Ishikawa (cell line): ENCODE measurements at regions not wholly inside any gene's neighbourhood (a gene's known extent, or its start where the extent isn't known, plus 50 kb on each side); places are given as distances from the start of the nearest gene placed in this dataset.

ENCODE experiments used
- CEBPB ChIP-seq: IDR thresholded peaks from 2 replicates; pipeline ENCODE4 v1.6.1; 2012
- CREB1 ChIP-seq: IDR thresholded peaks from 2 replicates; pipeline ENCODE4 v1.6.1; 2012; ENCODE audit warnings: low read depth
- EGR1 ChIP-seq: IDR thresholded peaks from 2 replicates; pipeline ENCODE4 v1.6.1; 2012
- EP300 ChIP-seq: IDR thresholded peaks from 2 replicates; pipeline ENCODE4 v1.6.1; 2012; ENCODE audit warnings: borderline replicate concordance
- FOXM1 ChIP-seq: IDR thresholded peaks from 2 replicates; pipeline ENCODE4 v1.6.1; 2012; ENCODE audit warnings: low read depth, borderline replicate concordance
- NFIC ChIP-seq: IDR thresholded peaks from 2 replicates; pipeline ENCODE4 v1.6.1; 2012
- RAD21 ChIP-seq: IDR thresholded peaks from 2 replicates; pipeline ENCODE4 v1.6.1; 2012; ENCODE audit warnings: low read depth
- TAF1 ChIP-seq: IDR thresholded peaks from 2 replicates; pipeline ENCODE4 v1.6.1; 2012; ENCODE audit warnings: low read depth, mild to moderate bottlenecking
- TCF12 ChIP-seq: IDR thresholded peaks from 2 replicates; pipeline ENCODE4 v1.6.1; 2012; ENCODE audit warnings: low read depth
- TEAD4 ChIP-seq: IDR thresholded peaks from 2 replicates; pipeline ENCODE4 v1.6.1; 2012
- YY1 ChIP-seq: IDR thresholded peaks from 2 replicates; pipeline ENCODE4 v1.6.1; 2012; ENCODE audit warnings: low read depth
- ZBTB7A ChIP-seq: IDR thresholded peaks from 2 replicates; pipeline ENCODE4 v1.6.1; 2012; ENCODE audit warnings: low read depth
- TF ChIP-seq, protein P1 (sequence below): IDR thresholded peaks from 2 replicates; pipeline ENCODE4 v1.6.1; 2012
- TF ChIP-seq, protein P2 (sequence below): IDR thresholded peaks from 2 replicates; pipeline ENCODE4 v1.6.1; 2012; ENCODE audit warnings: low read depth, mild to moderate bottlenecking
- TF ChIP-seq, protein P3 (sequence below): IDR thresholded peaks from 2 replicates; pipeline ENCODE4 v1.6.1; 2012

DNA sequence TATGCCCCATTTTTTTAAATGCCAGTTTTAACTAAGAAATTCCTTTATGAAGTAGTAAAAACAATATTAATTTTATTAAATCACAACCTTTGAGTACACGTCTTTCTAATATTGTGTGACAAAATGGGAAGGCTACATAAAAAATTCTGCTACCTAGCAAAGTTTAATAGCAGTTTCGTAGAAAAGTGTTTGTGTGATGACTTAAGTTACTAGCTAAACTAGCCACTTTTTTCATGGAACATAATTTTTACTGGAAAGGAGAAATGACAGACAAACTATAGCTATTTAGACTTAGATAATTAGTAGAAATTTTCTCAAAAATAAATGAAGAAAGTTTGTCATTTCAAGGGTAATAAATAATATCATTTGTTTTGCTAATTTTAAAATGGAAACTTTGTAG lies 153.1 kb downstream of the GPAM start:
- TF ChIP-seq FOXM1: no peak
- no peak for TF ChIP-seq RAD21
- TF ChIP-seq TCF12: no peak
- no peak for TF ChIP-seq CREB1
- TF ChIP-seq TAF1: no peak
- TF ChIP-seq, protein P1, sequence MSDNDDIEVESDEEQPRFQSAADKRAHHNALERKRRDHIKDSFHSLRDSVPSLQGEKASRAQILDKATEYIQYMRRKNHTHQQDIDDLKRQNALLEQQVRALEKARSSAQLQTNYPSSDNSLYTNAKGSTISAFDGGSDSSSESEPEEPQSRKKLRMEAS: no peak
- no peak for TF ChIP-seq NFIC
- no peak for TF ChIP-seq ZBTB7A
- no peak for TF ChIP-seq YY1

DNA sequence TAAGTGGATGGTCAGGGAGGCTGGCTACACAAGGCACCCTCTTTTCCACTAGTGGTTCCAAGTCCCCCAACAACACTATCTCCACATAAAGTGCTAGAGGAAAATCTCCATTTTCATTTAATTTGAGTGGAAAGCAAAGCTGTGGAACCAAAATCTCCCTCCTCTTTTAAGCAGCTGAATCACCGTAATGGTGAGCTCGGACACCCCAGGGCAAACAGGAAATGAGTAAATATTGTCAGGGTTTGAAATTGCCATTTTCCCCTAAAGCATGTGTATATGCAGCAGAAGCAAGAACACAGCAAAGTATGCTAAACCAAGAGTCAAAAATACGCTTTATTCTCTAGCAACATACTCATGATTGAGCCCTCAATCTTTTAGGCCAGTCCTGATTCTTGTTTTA lies 143.7 kb downstream of the GPAM start:
- TF ChIP-seq CEBPB: no peak
- no peak for TF ChIP-seq TAF1
- no peak for TF ChIP-seq EGR1
- no peak for TF ChIP-seq FOXM1
- TF ChIP-seq, protein P2, sequence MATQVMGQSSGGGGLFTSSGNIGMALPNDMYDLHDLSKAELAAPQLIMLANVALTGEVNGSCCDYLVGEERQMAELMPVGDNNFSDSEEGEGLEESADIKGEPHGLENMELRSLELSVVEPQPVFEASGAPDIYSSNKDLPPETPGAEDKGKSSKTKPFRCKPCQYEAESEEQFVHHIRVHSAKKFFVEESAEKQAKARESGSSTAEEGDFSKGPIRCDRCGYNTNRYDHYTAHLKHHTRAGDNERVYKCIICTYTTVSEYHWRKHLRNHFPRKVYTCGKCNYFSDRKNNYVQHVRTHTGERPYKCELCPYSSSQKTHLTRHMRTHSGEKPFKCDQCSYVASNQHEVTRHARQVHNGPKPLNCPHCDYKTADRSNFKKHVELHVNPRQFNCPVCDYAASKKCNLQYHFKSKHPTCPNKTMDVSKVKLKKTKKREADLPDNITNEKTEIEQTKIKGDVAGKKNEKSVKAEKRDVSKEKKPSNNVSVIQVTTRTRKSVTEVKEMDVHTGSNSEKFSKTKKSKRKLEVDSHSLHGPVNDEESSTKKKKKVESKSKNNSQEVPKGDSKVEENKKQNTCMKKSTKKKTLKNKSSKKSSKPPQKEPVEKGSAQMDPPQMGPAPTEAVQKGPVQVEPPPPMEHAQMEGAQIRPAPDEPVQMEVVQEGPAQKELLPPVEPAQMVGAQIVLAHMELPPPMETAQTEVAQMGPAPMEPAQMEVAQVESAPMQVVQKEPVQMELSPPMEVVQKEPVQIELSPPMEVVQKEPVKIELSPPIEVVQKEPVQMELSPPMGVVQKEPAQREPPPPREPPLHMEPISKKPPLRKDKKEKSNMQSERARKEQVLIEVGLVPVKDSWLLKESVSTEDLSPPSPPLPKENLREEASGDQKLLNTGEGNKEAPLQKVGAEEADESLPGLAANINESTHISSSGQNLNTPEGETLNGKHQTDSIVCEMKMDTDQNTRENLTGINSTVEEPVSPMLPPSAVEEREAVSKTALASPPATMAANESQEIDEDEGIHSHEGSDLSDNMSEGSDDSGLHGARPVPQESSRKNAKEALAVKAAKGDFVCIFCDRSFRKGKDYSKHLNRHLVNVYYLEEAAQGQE: no peak

DNA sequence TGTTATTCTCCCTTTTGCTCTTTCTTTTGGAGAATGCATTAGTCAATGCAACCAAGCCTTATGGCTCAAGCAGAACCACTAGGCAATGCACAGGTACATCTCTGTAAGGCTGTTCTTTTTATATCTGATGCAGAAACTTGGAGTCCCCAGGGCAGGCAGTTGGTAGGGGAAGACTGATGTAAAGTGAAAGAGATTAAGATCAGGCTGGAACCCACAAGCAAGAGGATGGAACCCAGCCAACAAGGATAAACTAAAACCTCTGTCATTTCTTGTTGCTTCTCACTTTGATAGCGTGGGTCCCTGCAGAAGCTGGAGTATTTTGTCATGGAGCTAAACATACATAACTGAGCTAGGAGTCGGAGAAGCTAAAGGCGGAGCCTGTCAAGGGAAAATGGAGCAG lies 142.9 kb downstream of the GPAM start:
- no peak for TF ChIP-seq ZBTB7A
- TF ChIP-seq, protein P2: no peak
- TF ChIP-seq CEBPB: no peak
- no peak for TF ChIP-seq CREB1
- TF ChIP-seq EP300: no peak
- no peak for TF ChIP-seq TAF1
- TF ChIP-seq EGR1: no peak
- TF ChIP-seq, protein P1: no peak
- TF ChIP-seq TEAD4: no peak
- TF ChIP-seq NFIC: no peak
- TF ChIP-seq YY1: no peak

DNA sequence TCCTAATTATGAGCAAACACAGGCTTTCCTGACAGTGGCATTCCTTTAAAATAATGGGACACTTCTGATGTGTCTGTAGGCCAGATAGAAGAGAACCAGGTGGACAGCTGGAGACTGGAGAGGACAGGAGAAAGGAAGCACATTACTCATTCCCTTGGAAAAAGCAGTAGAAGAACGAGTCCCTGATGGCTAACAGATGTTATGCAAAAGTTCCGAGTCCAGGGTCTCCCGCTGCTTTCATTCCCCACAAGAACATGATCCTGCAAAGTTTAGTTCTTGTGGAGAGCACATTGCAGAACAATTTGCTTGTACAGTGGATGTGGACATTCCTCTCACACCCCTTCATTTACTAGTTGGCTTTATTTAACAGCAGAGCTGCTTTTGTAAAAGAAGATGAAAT lies 137.6 kb downstream of the GPAM start:
- TF ChIP-seq NFIC: no peak
- TF ChIP-seq EGR1: no peak
- TF ChIP-seq EP300: no peak
- TF ChIP-seq, protein P3, sequence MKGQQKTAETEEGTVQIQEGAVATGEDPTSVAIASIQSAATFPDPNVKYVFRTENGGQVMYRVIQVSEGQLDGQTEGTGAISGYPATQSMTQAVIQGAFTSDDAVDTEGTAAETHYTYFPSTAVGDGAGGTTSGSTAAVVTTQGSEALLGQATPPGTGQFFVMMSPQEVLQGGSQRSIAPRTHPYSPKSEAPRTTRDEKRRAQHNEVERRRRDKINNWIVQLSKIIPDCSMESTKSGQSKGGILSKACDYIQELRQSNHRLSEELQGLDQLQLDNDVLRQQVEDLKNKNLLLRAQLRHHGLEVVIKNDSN: no peak
- no peak for TF ChIP-seq CREB1
- TF ChIP-seq TEAD4: no peak
- TF ChIP-seq RAD21: no peak
- TF ChIP-seq FOXM1: no peak
- TF ChIP-seq ZBTB7A: no peak
- TF ChIP-seq, protein P1: no peak
- no peak for TF ChIP-seq TAF1

DNA sequence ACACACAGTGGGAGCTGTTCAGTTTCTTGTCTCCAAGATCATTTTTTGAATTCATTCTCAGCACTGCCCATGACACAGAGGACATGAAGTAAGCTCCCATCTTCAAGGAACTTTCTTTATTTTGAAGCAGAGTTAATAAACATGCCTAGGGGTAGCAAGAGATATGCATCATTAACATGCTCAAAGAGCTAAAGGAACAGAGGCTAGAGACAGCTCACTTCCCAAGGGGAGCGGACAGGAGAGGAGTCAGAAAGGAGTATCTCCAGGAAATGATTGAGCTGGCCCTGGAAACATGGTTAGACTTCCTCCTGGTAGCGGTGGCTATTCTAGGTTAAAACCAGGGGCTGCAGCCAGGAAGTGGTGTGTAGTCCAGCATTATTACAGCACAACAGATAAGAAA lies 135.9 kb downstream of the GPAM start:
- TF ChIP-seq RAD21 (no peak), ZBTB7A (no peak), YY1 (no peak), EP300 (no peak), CREB1 (no peak), CEBPB (no peak), FOXM1 (no peak), EGR1 (no peak), TEAD4 (no peak), TCF12 (no peak), NFIC (no peak), TAF1 (no peak)
- TF ChIP-seq, protein P2: no peak
- TF ChIP-seq, protein P1: no peak
- TF ChIP-seq, protein P3: no peak
